ENCODE measurements at regions not wholly inside any gene's neighbourhood (a gene's known extent, or its start where the extent isn't known, plus 50 kb on each side); places are given as distances from the start of the nearest gene placed in this dataset.

GRCh38 chr1:36606641-36607262 is 124.0 kb upstream of the CSF3R start:
- peak; percentile 49 for ATAC-seq (ENCODE audit: poor library complexity)
- peak overlapping the region in 1 of 2 donors; percentile 40 for H3K27ac ChIP-seq (ENCODE audit: low read depth in 1 of 2, low read length in 2 of 2)
- peak in 3 of 14 experiments; percentile 2 to 57 (median 22) for DNase-seq

GRCh38 chr1:36605942-36606640 is 123.4 kb upstream of the CSF3R start:
- H3K9me3 Mint-ChIP-seq = no peaks in the 10 kb centered on the region
- ChIA-PET CTCF (no interaction called here), POLR2A (no interaction called here)
- H3K4me1 ChIP-seq (ENCODE audit: insufficient read depth, low read length) = peaks cover 24% of the 10 kb centered on the region
- H3K27me3 Mint-ChIP-seq = peaks cover 27% of the 10 kb centered on the region
- H3K4me1 Mint-ChIP-seq (ENCODE audit: low read depth) = peaks cover 15% of the 10 kb centered on the region
- H3K27me3 ChIP-seq (ENCODE audit: control insufficient read depth in 1 of 2, insufficient read depth in 2 of 2, low read length in 2 of 2) = peaks cover 2 to 8% of the 10 kb centered on the region in 2 experiments
- no peaks in the 10 kb centered on the region for H3K9me3 ChIP-seq (ENCODE audit: control insufficient read depth in 1 of 2, insufficient read depth in 1 of 2, low read length in 2 of 2)
- H3K27ac ChIP-seq (ENCODE audit: low read depth in 1 of 2, low read length in 2 of 2) = peak overlapping the region in 1 of 2 donors; percentile 40
- no peak overlapping the region for H3K4me3 Mint-ChIP-seq
- peak overlapping the region; percentile 39 for H3K27ac Mint-ChIP-seq
- intact Hi-C loops (cut with DNase I, micrococcal nuclease) = no loop called here
- peak in 1 of 14 experiments; percentile 33 for DNase-seq
- H3K36me3 ChIP-seq (ENCODE audit: insufficient read depth, low read length) = no peaks in the 10 kb centered on the region
- TF ChIP-seq CTCF (IDR thresholded peaks at IDR 0.05) = no peak
- H3K36me3 Mint-ChIP-seq (ENCODE audit: low read depth) = no peaks in the 10 kb centered on the region
- no peak overlapping the region for H3K4me3 ChIP-seq (ENCODE audit: low read length)
- no peak for ATAC-seq (ENCODE audit: poor library complexity)

More at GRCh38 chr1:36606641-36607262, 124.0 kb upstream of the CSF3R start:
- intact Hi-C loops (cut with DNase I, micrococcal nuclease) = no loop called here
- no peaks in the 10 kb centered on the region for H3K36me3 Mint-ChIP-seq (ENCODE audit: low read depth)
- H3K9me3 ChIP-seq (ENCODE audit: control insufficient read depth in 1 of 2, insufficient read depth in 1 of 2, low read length in 2 of 2) = no peaks in the 10 kb centered on the region
- no peaks in the 10 kb centered on the region for H3K9me3 Mint-ChIP-seq
- peak overlapping the region; percentile 39 for H3K27ac Mint-ChIP-seq
- TF ChIP-seq CTCF (IDR thresholded peaks at IDR 0.05) = no peak
- peaks cover 21% of the 10 kb centered on the region for H3K27me3 Mint-ChIP-seq
- H3K4me1 ChIP-seq (ENCODE audit: insufficient read depth, low read length) = peaks cover 24% of the 10 kb centered on the region
- H3K4me3 Mint-ChIP-seq = no peak overlapping the region
- H3K27me3 ChIP-seq (ENCODE audit: control insufficient read depth in 1 of 2, insufficient read depth in 2 of 2, low read length in 2 of 2) = peaks cover 2 to 8% of the 10 kb centered on the region in 2 experiments
- no peaks in the 10 kb centered on the region for H3K36me3 ChIP-seq (ENCODE audit: insufficient read depth, low read length)
- peaks cover 15% of the 10 kb centered on the region for H3K4me1 Mint-ChIP-seq (ENCODE audit: low read depth)
- ChIA-PET CTCF (no interaction called here), POLR2A (no interaction called here)
- H3K4me3 ChIP-seq (ENCODE audit: low read length) = no peak overlapping the region

- intact Hi-C loops (cut with DNase I, micrococcal nuclease) = no loop called here
- DNase-seq (no peak), ATAC-seq (ENCODE audit: poor library complexity) (no peak)
- H3K4me1 ChIP-seq (ENCODE audit: insufficient read depth, low read length) = peaks cover 24% of the 10 kb centered on the region
- no peaks in the 10 kb centered on the region for H3K9me3 ChIP-seq (ENCODE audit: control insufficient read depth in 1 of 2, insufficient read depth in 1 of 2, low read length in 2 of 2)
- peaks cover 15% of the 10 kb centered on the region for H3K4me1 Mint-ChIP-seq (ENCODE audit: low read depth)
- H3K4me3 Mint-ChIP-seq = no peak overlapping the region
- POLR2A ChIA-PET = no interaction called here
- no peaks in the 10 kb centered on the region for H3K36me3 Mint-ChIP-seq (ENCODE audit: low read depth)
- H3K27me3 Mint-ChIP-seq = peaks cover 26% of the 10 kb centered on the region
- no peaks in the 10 kb centered on the region for H3K9me3 Mint-ChIP-seq
- H3K27ac ChIP-seq (ENCODE audit: low read depth in 1 of 2, low read length in 2 of 2) = no peak overlapping the region
- CTCF ChIA-PET = no interaction called here
- H3K27ac Mint-ChIP-seq = no peak overlapping the region
- H3K36me3 ChIP-seq (ENCODE audit: insufficient read depth, low read length) = no peaks in the 10 kb centered on the region
- H3K27me3 ChIP-seq (ENCODE audit: control insufficient read depth in 1 of 2, insufficient read depth in 2 of 2, low read length in 2 of 2) = peaks cover 2 to 8% of the 10 kb centered on the region in 2 experiments
- TF ChIP-seq CTCF (IDR thresholded peaks at IDR 0.05) = no peak
- no peak overlapping the region for H3K4me3 ChIP-seq (ENCODE audit: low read length)
Observed at GRCh38 chr1:36603461-36603860, 120.7 kb upstream of the CSF3R start.

Measured in CD4-positive, alpha-beta T cell (primary cell).